CD14-positive monocyte (primary cell): ENCODE measurements at regions not wholly inside any gene's neighbourhood (a gene's known extent, or its start where the extent isn't known, plus 50 kb on each side); places are given as distances from the start of the nearest gene placed in this dataset.

Experiments
- DNase-seq, 3 donors: peaks; one replicate each; pipeline ENCODE4 v3.0.0-alpha.2; 2011 to 2022
- H2AFZ ChIP-seq: 2 replicates; pipeline ENCODE4 v1.6.0; 2012; ENCODE audit warnings: mild to moderate bottlenecking, low read depth, low read length, inconsistent platforms; ENCODE audit not compliant: insufficient read depth, poor library complexity, severe bottlenecking
- H3K27ac ChIP-seq, 2 donors: 1 replicate in 1 of 2; 2 replicates in 1 of 2; pipeline ENCODE4 v1.5.1; 2012 to 2013; ENCODE audit warnings: low read length in 2 of 2, control low read depth in 1 of 2, inconsistent platforms in 1 of 2, low read depth in 1 of 2, mild to moderate bottlenecking in 1 of 2
- H3K27me3 ChIP-seq, 2 donors: one replicate each; pipeline versions ENCODE4 v1.6.0 to v1.6.1; 2011 to 2013; ENCODE audit warnings: low read length in 2 of 2; ENCODE audit not compliant: control insufficient read depth in 2 of 2, insufficient read depth in 2 of 2
- H3K36me3 ChIP-seq, 2 donors: replicated peaks in 1 of 2; 1 replicate in 1 of 2; 2 replicates in 1 of 2; pipeline versions ENCODE4 v1.5.1 to v1.6.1; 2012 to 2013; ENCODE audit warnings: low read length in 2 of 2, control low read depth in 1 of 2, inconsistent platforms in 1 of 2, mild to moderate bottlenecking in 1 of 2; ENCODE audit not compliant: insufficient read depth in 2 of 2, control insufficient read depth in 1 of 2
- H3K4me1 ChIP-seq, 2 donors: 1 replicate in 1 of 2; 2 replicates in 1 of 2; pipeline versions ENCODE4 v1.5.1 to v1.6.1; 2012 to 2013; ENCODE audit warnings: low read length in 2 of 2, control low read depth in 1 of 2, inconsistent platforms in 1 of 2, mild to moderate bottlenecking in 1 of 2, moderate library complexity in 1 of 2; ENCODE audit not compliant: insufficient read depth in 2 of 2, control insufficient read depth in 1 of 2
- H3K4me2 ChIP-seq: replicated peaks from 2 replicates; pipeline ENCODE3; 2012; ENCODE audit warnings: low read length, moderate library complexity, mild to moderate bottlenecking; ENCODE audit not compliant: poor library complexity, severe bottlenecking; ENCODE audit errors: extremely low read depth
- H3K4me3 ChIP-seq, 3 experiments: fragments of 200-600 bp in 1 of 3; sonication (generic) in 1 of 3; replicated peaks in 1 of 3; 1 replicate in 2 of 3; 2 replicates in 1 of 3; pipeline ENCODE4 v1.5.1; 2011 to 2013; ENCODE audit warnings: low read length in 3 of 3, mild to moderate bottlenecking in 3 of 3, control low read depth in 2 of 3, low read depth in 2 of 3, inconsistent platforms in 1 of 3, moderate library complexity in 1 of 3
- H3K79me2 ChIP-seq: 2 replicates; pipeline ENCODE4 v1.6.0; 2012; ENCODE audit warnings: mild to moderate bottlenecking, control low read depth, inconsistent platforms, low read length, moderate library complexity; ENCODE audit not compliant: insufficient read depth
- H3K9ac ChIP-seq: 2 replicates; pipeline ENCODE4 v1.6.0; 2017; ENCODE audit warnings: low read length, mild to moderate bottlenecking; ENCODE audit not compliant: insufficient read depth, poor library complexity, severe bottlenecking
- H3K9me3 ChIP-seq, 2 donors: replicated peaks in 1 of 2; 1 replicate in 1 of 2; 2 replicates in 1 of 2; pipeline versions ENCODE4 v1.5.1 to v1.6.1; 2012 to 2013; ENCODE audit warnings: low read length in 2 of 2, control low read depth in 1 of 2; ENCODE audit not compliant: control insufficient read depth in 1 of 2, insufficient read depth in 1 of 2
- H4K20me1 ChIP-seq: 2 replicates; pipeline ENCODE4 v1.6.0; 2012; ENCODE audit warnings: mild to moderate bottlenecking, low read length, control low read depth, moderate library complexity; ENCODE audit not compliant: insufficient read depth
- H3K27ac Mint-ChIP-seq, 7 donors: one replicate each; pipeline ENCODE4 v1.8.0; 2020; ENCODE audit warnings: mild to moderate bottlenecking in 7 of 7, mixed read lengths in 7 of 7, moderate library complexity in 6 of 7, inconsistent platforms in 2 of 7
- H3K27me3 Mint-ChIP-seq, 3 donors: one replicate each; pipeline ENCODE4 v1.8.0; 2021 to 2022; ENCODE audit warnings: low read depth in 3 of 3, mild to moderate bottlenecking in 3 of 3, mixed read lengths in 3 of 3, moderate library complexity in 3 of 3, inconsistent platforms in 1 of 3
- H3K36me3 Mint-ChIP-seq, 2 donors: one replicate each; pipeline ENCODE4 v1.8.0; 2020; ENCODE audit warnings: mixed read lengths in 2 of 2, inconsistent platforms in 1 of 2, mild to moderate bottlenecking in 1 of 2
- H3K4me1 Mint-ChIP-seq: one replicate; pipeline ENCODE4 v1.8.0; 2020; ENCODE audit warnings: mild to moderate bottlenecking, mixed read lengths
- H3K4me3 Mint-ChIP-seq, 2 donors: one replicate each; pipeline ENCODE4 v1.8.0; 2020; ENCODE audit warnings: mild to moderate bottlenecking in 2 of 2, mixed read lengths in 2 of 2, moderate library complexity in 1 of 2
- H3K9me3 Mint-ChIP-seq, 7 donors: one replicate each; pipeline ENCODE4 v1.8.0; 2020 to 2022; ENCODE audit warnings: mixed read lengths in 7 of 7, mild to moderate bottlenecking in 6 of 7, moderate library complexity in 6 of 7, inconsistent platforms in 2 of 7
- WGBS: methylation state at CpG from one replicate; pipeline ENCODE4 v1.1.5; 2013; ENCODE audit warnings: missing lambda C conversion rate; ENCODE audit not compliant: insufficient coverage; 5-methylcytosine and 5-hydroxymethylcytosine counted together
- intact Hi-C, 2 donors: fragments of 100-400 bp; cut with micrococcal nuclease; formaldehyde crosslinking; loops; one replicate each; pipeline versions ENCODE4 v1.15.0 to v1.15.1; 2023
- TF ChIP-seq, protein P1 (sequence below): fragments of 200-600 bp; IDR thresholded peaks from one replicate; pipeline ENCODE4 v1.8.0; 2022; ENCODE audit warnings: antibody characterized with exemption, mild to moderate bottlenecking

- Histone ChIP-seq H3K27ac (no peak overlapping the region), H3K9me3 (peaks cover 8 to 9% of the 10 kb centered on the region in 2 donors), H3K36me3 (no peaks in the 10 kb centered on the region), H3K4me1 (no peaks in the 10 kb centered on the region), H2AFZ (no peak overlapping the region), H3K9ac (no peak overlapping the region), H3K27me3 (no peaks in the 10 kb centered on the region), H3K79me2 (no peaks in the 10 kb centered on the region), H3K4me3 (no peak overlapping the region), H4K20me1 (no peaks in the 10 kb centered on the region), H3K4me2 (no peak overlapping the region)
- no peaks in the 10 kb centered on the region for H3K27me3 Mint-ChIP-seq
- H3K36me3 Mint-ChIP-seq, result no peaks in the 10 kb centered on the region
- TF ChIP-seq, protein P1, sequence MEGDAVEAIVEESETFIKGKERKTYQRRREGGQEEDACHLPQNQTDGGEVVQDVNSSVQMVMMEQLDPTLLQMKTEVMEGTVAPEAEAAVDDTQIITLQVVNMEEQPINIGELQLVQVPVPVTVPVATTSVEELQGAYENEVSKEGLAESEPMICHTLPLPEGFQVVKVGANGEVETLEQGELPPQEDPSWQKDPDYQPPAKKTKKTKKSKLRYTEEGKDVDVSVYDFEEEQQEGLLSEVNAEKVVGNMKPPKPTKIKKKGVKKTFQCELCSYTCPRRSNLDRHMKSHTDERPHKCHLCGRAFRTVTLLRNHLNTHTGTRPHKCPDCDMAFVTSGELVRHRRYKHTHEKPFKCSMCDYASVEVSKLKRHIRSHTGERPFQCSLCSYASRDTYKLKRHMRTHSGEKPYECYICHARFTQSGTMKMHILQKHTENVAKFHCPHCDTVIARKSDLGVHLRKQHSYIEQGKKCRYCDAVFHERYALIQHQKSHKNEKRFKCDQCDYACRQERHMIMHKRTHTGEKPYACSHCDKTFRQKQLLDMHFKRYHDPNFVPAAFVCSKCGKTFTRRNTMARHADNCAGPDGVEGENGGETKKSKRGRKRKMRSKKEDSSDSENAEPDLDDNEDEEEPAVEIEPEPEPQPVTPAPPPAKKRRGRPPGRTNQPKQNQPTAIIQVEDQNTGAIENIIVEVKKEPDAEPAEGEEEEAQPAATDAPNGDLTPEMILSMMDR, result no peak
- H3K27ac Mint-ChIP-seq, result no peak overlapping the region
- no peaks in the 10 kb centered on the region for H3K4me1 Mint-ChIP-seq
- peaks cover 3 to 8% (median 7%) of the 10 kb centered on the region in 7 donors for H3K9me3 Mint-ChIP-seq
- intact Hi-C loops, result no loop called here
- 94% methylated on average over 2 of the region's 3 CpGs for whole genome bisulfite sequencing
- no peak for DNase-seq
- H3K4me3 Mint-ChIP-seq, result no peak overlapping the region
These were observed 574.6 kb downstream of the VGLL3 start for GRCh38 chr3:86416334-86416733.

DNA sequence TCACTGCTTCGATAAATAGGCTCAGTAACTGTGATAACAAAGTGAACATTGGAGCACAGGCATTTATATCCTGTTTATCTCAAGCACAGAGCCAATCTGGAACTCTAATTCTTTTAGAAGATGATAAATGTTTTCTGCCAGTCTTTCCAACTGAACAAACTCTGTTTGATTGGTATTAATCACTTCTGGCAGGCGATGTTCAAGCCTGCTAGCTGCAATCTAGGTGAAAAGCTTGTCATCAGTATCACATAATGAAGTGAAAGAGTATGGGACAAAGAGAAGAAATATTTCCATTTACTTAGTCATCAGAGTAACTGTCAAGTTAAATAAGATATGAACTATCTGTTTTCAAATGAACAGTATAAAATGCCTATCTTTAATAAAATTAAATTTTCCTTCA is 577.3 kb downstream of the VGLL3 start:
- no peak overlapping the region for H3K9ac ChIP-seq
- Mint-ChIP-seq H3K4me3 (no peak overlapping the region), H3K27ac (no peak overlapping the region)

More for the DNA sequence above, 577.3 kb downstream of the VGLL3 start:
- Histone ChIP-seq H3K79me2 (no peaks in the 10 kb centered on the region), H3K27ac (no peak overlapping the region), H3K4me1 (no peaks in the 10 kb centered on the region), H3K4me3 (no peak overlapping the region), H3K9me3 (peaks cover 0 to 4% of the 10 kb centered on the region in 2 donors), H2AFZ (no peak overlapping the region), H3K36me3 (no peaks in the 10 kb centered on the region), H3K27me3 (no peaks in the 10 kb centered on the region), H3K4me2 (no peak overlapping the region), H4K20me1 (no peaks in the 10 kb centered on the region)
- DNase-seq, result no peak
- no peaks in the 10 kb centered on the region for H3K36me3 Mint-ChIP-seq
- H3K27me3 Mint-ChIP-seq, result no peaks in the 10 kb centered on the region
- TF ChIP-seq, protein P1, result no peak
- no peaks in the 10 kb centered on the region for H3K4me1 Mint-ChIP-seq
- WGBS, result 0% methylated on average over 1 of the region's 2 CpGs
- H3K9me3 Mint-ChIP-seq, result peaks cover 0 to 10% (median 5%) of the 10 kb centered on the region in 7 donors
- intact Hi-C loops, result no loop called here
